Osteoblast (primary cell): ENCODE measurements at regions not wholly inside any gene's neighbourhood (a gene's known extent, or its start where the extent isn't known, plus 50 kb on each side); places are given as distances from the start of the nearest gene placed in this dataset.

Experiments
- DNase-seq: peaks from one replicate; pipeline ENCODE4 v3.0.0; 2011; ENCODE audit warnings: low spot score, mixed read lengths; ENCODE audit not compliant: insufficient read length; ENCODE audit errors: missing footprints
- H2AFZ ChIP-seq: 2 replicates; pipeline ENCODE4 v1.6.0; 2011; ENCODE audit warnings: mild to moderate bottlenecking, low read length
- H3K27ac ChIP-seq: 2 replicates; pipeline ENCODE4 v1.5.1; 2011; ENCODE audit warnings: mild to moderate bottlenecking, low read depth, low read length, moderate library complexity
- H3K27me3 ChIP-seq: 2 replicates; pipeline ENCODE4 v1.6.0; 2012; ENCODE audit warnings: mild to moderate bottlenecking, control low read depth, inconsistent platforms, low read length, moderate library complexity; ENCODE audit not compliant: insufficient read depth
- H3K36me3 ChIP-seq: 2 replicates; pipeline ENCODE4 v1.5.1; 2011; ENCODE audit warnings: mild to moderate bottlenecking, low read length, control low read depth, moderate library complexity; ENCODE audit not compliant: insufficient read depth
- H3K4me1 ChIP-seq: 2 replicates; pipeline ENCODE4 v1.5.1; 2011; ENCODE audit warnings: mild to moderate bottlenecking, low read length, control low read depth, moderate library complexity; ENCODE audit not compliant: insufficient read depth
- H3K4me2 ChIP-seq: 2 replicates; pipeline ENCODE4 v1.6.0; 2011; ENCODE audit warnings: mild to moderate bottlenecking, low read length; ENCODE audit not compliant: insufficient read depth
- H3K4me3 ChIP-seq: fragments of 200-600 bp; sonication (generic); 3 replicates; pipeline ENCODE4 v1.5.1; 2012; ENCODE audit warnings: mild to moderate bottlenecking, low read length, inconsistent platforms; ENCODE audit not compliant: insufficient read depth
- H3K79me2 ChIP-seq: 2 replicates; pipeline ENCODE4 v1.6.0; 2012; ENCODE audit warnings: mild to moderate bottlenecking, low read length, control low read depth, inconsistent platforms; ENCODE audit not compliant: insufficient read depth
- H3K9me3 ChIP-seq: 2 replicates; pipeline ENCODE4 v1.5.1; 2011; ENCODE audit warnings: low read depth, low read length, control low read depth
- H4K20me1 ChIP-seq: 2 replicates; pipeline ENCODE4 v1.6.0; 2012; ENCODE audit warnings: mild to moderate bottlenecking, low read length, control low read depth; ENCODE audit not compliant: insufficient read depth
- CTCF ChIP-seq: IDR thresholded peaks from 2 replicates; pipeline ENCODE4 v1.5.1; 2011; ENCODE audit warnings: mild to moderate bottlenecking, low read depth, low read length, moderate library complexity; ENCODE audit errors: extremely low read depth

GRCh38 chr17:64741038-64741641 is 79.0 kb upstream of the SMURF2 start:
- Histone ChIP-seq H3K4me1 (peaks cover 35% of the 10 kb centered on the region), H3K4me2 (peak overlapping the region; percentile 61), H3K27me3 (no peaks in the 10 kb centered on the region), H4K20me1 (no peaks in the 10 kb centered on the region), H3K27ac (peak overlapping the region; percentile 96), H3K36me3 (no peaks in the 10 kb centered on the region), H3K9me3 (no peaks in the 10 kb centered on the region), H2AFZ (peak overlapping the region; percentile 59), H3K79me2 (peaks cover 9% of the 10 kb centered on the region), H3K4me3 (peak overlapping the region; percentile 39)
- TF ChIP-seq CTCF = no peak
- DNase-seq = no peak

GRCh38 chr17:64739316-64740058 is 77.4 kb upstream of the SMURF2 start:
- peak overlapping the region; percentile 33 for H3K4me3 ChIP-seq
- DNase-seq = peak; percentile 80

GRCh38 chr17:64736804-64737492 is 74.8 kb upstream of the SMURF2 start:
- TF ChIP-seq CTCF = peak; percentile 71
- peaks cover 43% of the 10 kb centered on the region for H3K4me1 ChIP-seq

More at GRCh38 chr17:64739316-64740058, 77.4 kb upstream of the SMURF2 start:
- no peaks in the 10 kb centered on the region for H3K36me3 ChIP-seq
- H3K27me3 ChIP-seq = no peaks in the 10 kb centered on the region
- H3K27ac ChIP-seq = peak overlapping the region; percentile 96
- H3K9me3 ChIP-seq = no peaks in the 10 kb centered on the region
- H3K4me1 ChIP-seq = peaks cover 35% of the 10 kb centered on the region
- no peak for TF ChIP-seq CTCF
- peak overlapping the region; percentile 53 for H2AFZ ChIP-seq
- peak overlapping the region; percentile 73 for H3K4me2 ChIP-seq
- H3K79me2 ChIP-seq = peaks cover 11% of the 10 kb centered on the region
- no peaks in the 10 kb centered on the region for H4K20me1 ChIP-seq

More at GRCh38 chr17:64736804-64737492, 74.8 kb upstream of the SMURF2 start:
- Histone ChIP-seq H4K20me1 (no peaks in the 10 kb centered on the region), H3K27me3 (no peaks in the 10 kb centered on the region), H2AFZ (no peak overlapping the region), H3K9me3 (no peaks in the 10 kb centered on the region), H3K36me3 (no peaks in the 10 kb centered on the region), H3K79me2 (peaks cover 11% of the 10 kb centered on the region), H3K4me2 (no peak overlapping the region), H3K27ac (peak overlapping the region; percentile 17), H3K4me3 (no peak overlapping the region)
- no peak for DNase-seq
